ENCODE measurements at regions not wholly inside any gene's neighbourhood (a gene's known extent, or its start where the extent isn't known, plus 50 kb on each side); places are given as distances from the start of the nearest gene placed in this dataset.

DNA sequence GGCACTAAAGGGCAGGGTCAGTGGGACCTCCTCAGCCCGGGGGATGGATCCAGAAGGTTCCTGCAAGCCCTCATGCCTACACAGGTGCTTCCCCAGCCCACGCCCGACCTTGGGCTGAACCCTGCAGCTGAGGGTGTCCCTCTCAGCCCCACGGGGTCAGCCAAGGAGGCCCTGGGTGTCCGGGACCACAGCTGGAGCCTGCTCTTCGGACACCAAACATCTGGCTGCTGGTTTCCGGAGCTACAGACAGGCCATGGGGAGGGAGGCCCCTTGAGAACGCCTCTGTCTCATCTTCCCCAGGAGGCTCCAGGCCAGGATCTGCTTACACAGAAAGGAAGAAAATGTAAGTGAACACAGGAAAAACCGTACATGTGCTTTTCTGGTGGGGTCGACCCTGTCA, 355.7 kb downstream of the MN1 start:
- ChIA-PET POLR2A (ENCODE audit: low non-redundant PET) (no interaction called here), CTCF (no interaction called here)
- TF ChIP-seq, protein P1, sequence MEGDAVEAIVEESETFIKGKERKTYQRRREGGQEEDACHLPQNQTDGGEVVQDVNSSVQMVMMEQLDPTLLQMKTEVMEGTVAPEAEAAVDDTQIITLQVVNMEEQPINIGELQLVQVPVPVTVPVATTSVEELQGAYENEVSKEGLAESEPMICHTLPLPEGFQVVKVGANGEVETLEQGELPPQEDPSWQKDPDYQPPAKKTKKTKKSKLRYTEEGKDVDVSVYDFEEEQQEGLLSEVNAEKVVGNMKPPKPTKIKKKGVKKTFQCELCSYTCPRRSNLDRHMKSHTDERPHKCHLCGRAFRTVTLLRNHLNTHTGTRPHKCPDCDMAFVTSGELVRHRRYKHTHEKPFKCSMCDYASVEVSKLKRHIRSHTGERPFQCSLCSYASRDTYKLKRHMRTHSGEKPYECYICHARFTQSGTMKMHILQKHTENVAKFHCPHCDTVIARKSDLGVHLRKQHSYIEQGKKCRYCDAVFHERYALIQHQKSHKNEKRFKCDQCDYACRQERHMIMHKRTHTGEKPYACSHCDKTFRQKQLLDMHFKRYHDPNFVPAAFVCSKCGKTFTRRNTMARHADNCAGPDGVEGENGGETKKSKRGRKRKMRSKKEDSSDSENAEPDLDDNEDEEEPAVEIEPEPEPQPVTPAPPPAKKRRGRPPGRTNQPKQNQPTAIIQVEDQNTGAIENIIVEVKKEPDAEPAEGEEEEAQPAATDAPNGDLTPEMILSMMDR (conservative IDR thresholded peaks at IDR 0.05; ENCODE audit: low read depth), result no peak
- H3K27ac ChIP-seq, result no peak overlapping the region
- DNase-seq (ENCODE audit: low spot score), result no peak

DNA sequence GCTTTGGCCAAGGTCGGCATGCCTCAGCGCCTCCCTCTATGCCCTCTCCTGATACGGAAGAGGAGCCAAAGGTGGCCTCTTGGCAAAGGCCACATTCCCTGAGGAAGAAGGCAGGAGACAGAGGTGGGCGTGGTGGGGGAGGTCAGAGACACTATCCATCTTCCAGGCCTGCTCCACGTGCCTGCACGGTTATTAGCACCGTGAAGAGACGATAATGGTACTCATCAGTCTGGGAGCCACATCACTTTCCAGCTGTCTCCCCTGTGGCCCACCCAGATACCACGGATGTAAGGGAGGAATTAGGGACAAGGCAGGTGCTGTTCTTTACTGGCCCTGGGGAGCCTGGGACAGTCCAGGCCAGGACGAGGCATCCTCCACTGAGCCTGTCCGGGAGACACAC, 354.3 kb downstream of the MN1 start:
- no peak overlapping the region for H3K27ac ChIP-seq
- CTCF ChIA-PET, result no interaction called here
- TF ChIP-seq, protein P1 (conservative IDR thresholded peaks at IDR 0.05; ENCODE audit: low read depth), result no peak
- no peak for DNase-seq (ENCODE audit: low spot score)
- POLR2A ChIA-PET (ENCODE audit: low non-redundant PET), result no interaction called here

DNA sequence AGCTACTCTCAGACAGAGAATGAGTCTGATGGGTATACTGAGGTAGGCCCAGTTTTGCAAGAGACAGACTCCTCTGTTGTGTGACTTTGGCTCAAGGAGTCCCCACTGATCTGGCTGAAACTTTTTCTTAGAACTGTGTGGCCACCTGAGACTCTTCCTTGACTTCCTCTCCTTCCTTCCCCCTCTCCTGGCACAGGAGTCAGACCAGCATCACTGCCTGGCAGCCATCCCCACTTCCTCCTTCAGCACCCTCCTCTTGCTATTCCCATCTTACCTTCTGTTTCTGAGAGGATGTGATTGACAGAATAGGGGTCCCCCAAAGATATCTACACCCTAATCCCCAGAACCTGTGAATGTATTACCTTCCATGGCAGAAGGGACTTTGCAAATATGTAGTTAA, 351.1 kb downstream of the MN1 start:
- H3K27ac ChIP-seq, result no peak overlapping the region
- TF ChIP-seq, protein P1 (conservative IDR thresholded peaks at IDR 0.05; ENCODE audit: low read depth), result no peak
- ChIA-PET CTCF (no interaction called here), POLR2A (ENCODE audit: low non-redundant PET) (no interaction called here)
- DNase-seq (ENCODE audit: low spot score), result no peak

DNA sequence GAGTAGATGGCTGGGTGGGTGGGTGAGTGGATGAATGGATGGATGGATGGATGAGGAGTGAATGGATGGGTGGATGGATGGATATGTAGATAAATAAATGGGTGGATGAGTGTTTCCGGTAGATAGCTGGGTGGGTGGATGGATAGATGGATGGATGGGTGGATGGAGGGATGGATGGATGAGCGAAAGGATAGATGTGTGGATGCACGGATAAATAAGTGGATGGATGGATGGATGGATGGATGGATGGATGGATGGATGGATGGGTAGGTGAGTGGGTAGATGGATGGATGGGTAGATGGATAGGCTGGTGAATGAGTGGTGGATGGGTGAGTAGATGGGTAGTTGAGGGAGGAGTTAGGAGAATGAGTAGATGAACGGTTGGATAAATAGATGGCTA, 349.3 kb downstream of the MN1 start:
- TF ChIP-seq, protein P1 (conservative IDR thresholded peaks at IDR 0.05; ENCODE audit: low read depth), result no peak
- no peak overlapping the region for H3K27ac ChIP-seq
- ChIA-PET POLR2A (ENCODE audit: low non-redundant PET) (no interaction called here), CTCF (no interaction called here)
- no peak for DNase-seq (ENCODE audit: low spot score)

DNA sequence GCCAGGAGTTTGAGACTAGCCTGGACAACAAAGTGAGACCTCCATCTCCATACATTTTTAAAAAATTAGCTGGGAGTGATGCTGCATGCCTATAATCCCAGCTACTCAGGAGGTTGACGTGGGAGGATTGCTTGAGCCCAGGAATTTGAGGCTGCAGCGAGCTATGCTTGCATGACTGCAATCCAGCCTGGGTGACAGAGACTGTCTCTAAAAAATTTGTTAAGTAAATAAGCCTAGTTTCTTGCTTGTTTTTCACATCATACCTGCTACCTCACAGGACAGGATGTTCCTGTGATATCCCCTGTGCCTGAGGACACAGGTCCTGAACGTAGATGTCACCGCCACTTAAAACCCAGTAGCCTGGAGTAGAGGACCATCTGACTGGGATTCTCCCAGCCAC, 348.6 kb downstream of the MN1 start:
- CTCF ChIA-PET, result no interaction called here
- TF ChIP-seq, protein P1 (conservative IDR thresholded peaks at IDR 0.05; ENCODE audit: low read depth), result no peak
- no peak for DNase-seq (ENCODE audit: low spot score)
- POLR2A ChIA-PET (ENCODE audit: low non-redundant PET), result no interaction called here
- H3K27ac ChIP-seq, result no peak overlapping the region

DNA sequence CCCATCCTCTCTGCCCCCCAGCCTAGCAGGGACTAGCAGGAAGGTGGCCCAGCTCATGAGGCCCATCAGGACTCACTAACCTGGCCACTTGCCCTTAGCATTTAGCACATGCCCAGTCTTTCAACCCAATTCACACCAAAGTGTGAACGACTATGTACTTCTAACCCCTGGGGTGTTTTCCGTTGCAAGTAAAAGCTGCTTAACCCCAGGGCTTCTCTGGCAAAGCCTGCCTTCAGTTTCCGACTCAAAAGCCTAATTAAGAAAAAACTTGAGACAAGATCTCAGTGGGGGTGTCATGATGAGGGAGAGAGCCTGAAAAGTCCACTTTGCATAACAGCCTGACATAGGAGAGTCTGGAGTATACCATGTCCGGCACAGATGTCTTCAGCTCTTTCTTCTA, 347.8 kb downstream of the MN1 start:
- CTCF ChIA-PET, result no interaction called here
- DNase-seq (ENCODE audit: low spot score), result no peak
- no peak overlapping the region for H3K27ac ChIP-seq
- TF ChIP-seq, protein P1 (conservative IDR thresholded peaks at IDR 0.05; ENCODE audit: low read depth), result no peak
- POLR2A ChIA-PET (ENCODE audit: low non-redundant PET), result no interaction called here

DNA sequence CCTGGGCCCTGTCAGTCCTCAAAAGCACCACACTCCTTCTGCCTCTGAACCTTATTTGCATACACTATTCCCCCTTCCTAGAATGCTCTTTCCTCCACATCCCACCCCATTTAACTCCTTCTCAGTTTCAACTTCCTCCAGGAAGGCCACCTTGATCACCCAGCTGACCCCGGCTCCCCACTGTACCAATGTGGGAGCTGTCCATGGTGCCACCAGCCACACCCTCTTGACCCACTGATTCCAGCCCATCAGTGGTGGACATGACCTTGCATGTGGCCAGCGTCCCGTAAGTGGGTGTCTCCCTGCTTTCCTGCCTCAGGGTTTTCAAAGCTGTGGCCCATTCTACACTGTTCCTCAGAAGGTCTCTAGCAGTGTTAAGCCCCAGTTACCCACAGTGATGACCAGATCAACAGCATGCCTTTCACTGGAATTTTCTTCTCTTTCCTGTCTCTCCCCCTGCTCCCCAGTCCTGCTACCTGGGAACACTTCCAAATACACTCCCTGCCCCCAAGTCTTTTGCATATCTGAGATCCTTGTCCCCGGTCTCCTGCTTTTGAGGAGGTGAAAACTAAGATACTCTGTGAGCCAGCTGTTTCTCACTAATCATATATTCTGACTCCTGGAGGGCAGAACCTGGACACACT, 346.6 kb downstream of the MN1 start:
- TF ChIP-seq, protein P1 (conservative IDR thresholded peaks at IDR 0.05; ENCODE audit: low read depth), result no peak
- H3K27ac ChIP-seq, result no peak overlapping the region
- ChIA-PET CTCF (no interaction called here), POLR2A (ENCODE audit: low non-redundant PET) (no interaction called here)
- no peak for DNase-seq (ENCODE audit: low spot score)
